Body of pancreas (tissue), 4 donors: ENCODE measurements at regions not wholly inside any gene's neighbourhood (a gene's known extent, or its start where the extent isn't known, plus 50 kb on each side); places are given as distances from the start of the nearest gene placed in this dataset.

Source experiments
- ATAC-seq: fragments of 150-250 bp; one replicate; pipeline ENCODE4 v1.9.1; 2016
- DNase-seq, 4 donors: peaks; one replicate each; pipeline ENCODE4 v3.0.0-alpha.2; 2019
- H3K27ac ChIP-seq, 4 donors: fragments of 200-600 bp; sonication (generic); 1 replicate in 3 of 4; 2 replicates in 1 of 4; pipeline versions ENCODE4 v1.5.1 to v1.6.1; 2016 to 2019; ENCODE audit warnings: mild to moderate bottlenecking in 1 of 4, mixed read lengths in 1 of 4, moderate library complexity in 1 of 4
- H3K27me3 ChIP-seq, 2 donors: fragments of 200-600 bp; sonication (generic); one replicate each; pipeline ENCODE4 v1.6.0; 2016; ENCODE audit warnings: mild to moderate bottlenecking in 1 of 2
- H3K36me3 ChIP-seq, 2 donors: fragments of 200-600 bp; sonication (generic); replicated peaks in 1 of 2; 2 replicates each; pipeline ENCODE4 v1.5.1; 2016; ENCODE audit warnings: low read depth in 2 of 2; ENCODE audit not compliant: insufficient read depth in 1 of 2
- H3K4me1 ChIP-seq: fragments of 200-600 bp; sonication (generic); one replicate; pipeline ENCODE4 v1.6.0; 2016
- H3K4me3 ChIP-seq, 2 donors: fragments of 200-600 bp; sonication (generic); 1 replicate in 1 of 2; 2 replicates in 1 of 2; pipeline ENCODE4 v1.5.1; 2016 to 2019
- H3K9me3 ChIP-seq, 3 donors: fragments of 200-600 bp; sonication (generic); 1 replicate in 2 of 3; 2 replicates in 1 of 3; pipeline ENCODE4 v1.5.1; 2016
- POLR2A ChIP-seq, 3 donors: fragments of 450-650 bp; IDR thresholded peaks; one replicate each; pipeline ENCODE4 v1.6.1; 2016; ENCODE audit warnings: antibody characterized with exemption in 3 of 3, mild to moderate bottlenecking in 2 of 3
- WGBS, 2 donors: methylation state at CpG; one replicate each; pipeline ENCODE4 v1.1.5; 2017; 5-methylcytosine and 5-hydroxymethylcytosine counted together
- intact Hi-C: fragments of 100-400 bp; cut with DNase I; formaldehyde crosslinking; loops from one replicate; pipeline ENCODE4 v1.15.1; 2023
- TF ChIP-seq, protein P1 (sequence below), 7 experiments: fragments of 450-650 bp in 4 of 7; fragments of 200-600 bp in 3 of 7; sonication (generic) in 3 of 7; IDR thresholded peaks; one replicate each; pipeline ENCODE4 v1.5.1; 2016 to 2019; ENCODE audit warnings: antibody characterized with exemption in 7 of 7

DNA sequence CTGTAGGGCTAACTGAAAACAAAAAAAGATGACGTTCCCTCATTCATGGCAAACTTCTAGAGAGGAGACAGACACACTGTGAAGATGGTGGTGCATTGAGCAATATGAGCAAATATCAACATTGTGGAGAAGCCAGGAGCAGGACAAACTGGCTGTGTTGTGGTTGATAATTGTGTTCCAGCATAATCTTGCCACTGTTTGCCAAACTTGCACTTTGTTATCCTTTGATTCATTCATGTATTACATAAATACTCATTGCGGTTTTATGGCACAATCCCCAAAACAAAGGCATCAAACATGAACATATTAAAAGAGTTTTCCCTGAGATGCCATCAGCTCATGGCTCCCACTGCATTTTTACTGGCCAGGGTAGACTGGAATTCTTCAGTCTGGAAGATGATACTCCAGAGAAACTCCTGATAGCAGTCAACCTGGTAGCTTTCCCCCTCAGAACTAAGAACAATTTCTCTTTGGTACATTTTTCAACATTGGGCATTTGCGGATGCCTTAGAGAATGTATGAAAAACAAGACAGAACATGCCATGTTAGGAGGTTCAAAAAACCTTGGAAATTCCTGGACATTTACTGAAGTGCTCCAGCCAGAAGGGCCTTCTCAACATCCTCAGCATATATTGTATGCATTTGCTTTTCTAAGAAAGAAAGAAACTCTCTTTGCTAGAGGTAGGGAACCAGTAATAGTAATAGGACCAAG is 487.4 kb upstream of the CELF4 start:
- no peak for DNase-seq
- Histone ChIP-seq H3K27ac (no peak overlapping the region), H3K9me3 (no peaks in the 10 kb centered on the region), H3K4me3 (no peak overlapping the region), H3K4me1 (no peaks in the 10 kb centered on the region), H3K36me3 (no peaks in the 10 kb centered on the region), H3K27me3 (no peaks in the 10 kb centered on the region)
- intact Hi-C loops = no loop called here
- no peak for ATAC-seq
- 67 to 68% methylated on average over 3 of the region's 3 CpGs for WGBS, 2 donors
- TF ChIP-seq, protein P1, sequence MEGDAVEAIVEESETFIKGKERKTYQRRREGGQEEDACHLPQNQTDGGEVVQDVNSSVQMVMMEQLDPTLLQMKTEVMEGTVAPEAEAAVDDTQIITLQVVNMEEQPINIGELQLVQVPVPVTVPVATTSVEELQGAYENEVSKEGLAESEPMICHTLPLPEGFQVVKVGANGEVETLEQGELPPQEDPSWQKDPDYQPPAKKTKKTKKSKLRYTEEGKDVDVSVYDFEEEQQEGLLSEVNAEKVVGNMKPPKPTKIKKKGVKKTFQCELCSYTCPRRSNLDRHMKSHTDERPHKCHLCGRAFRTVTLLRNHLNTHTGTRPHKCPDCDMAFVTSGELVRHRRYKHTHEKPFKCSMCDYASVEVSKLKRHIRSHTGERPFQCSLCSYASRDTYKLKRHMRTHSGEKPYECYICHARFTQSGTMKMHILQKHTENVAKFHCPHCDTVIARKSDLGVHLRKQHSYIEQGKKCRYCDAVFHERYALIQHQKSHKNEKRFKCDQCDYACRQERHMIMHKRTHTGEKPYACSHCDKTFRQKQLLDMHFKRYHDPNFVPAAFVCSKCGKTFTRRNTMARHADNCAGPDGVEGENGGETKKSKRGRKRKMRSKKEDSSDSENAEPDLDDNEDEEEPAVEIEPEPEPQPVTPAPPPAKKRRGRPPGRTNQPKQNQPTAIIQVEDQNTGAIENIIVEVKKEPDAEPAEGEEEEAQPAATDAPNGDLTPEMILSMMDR (IDR thresholded peaks at IDR 0.05) = no peak
- TF ChIP-seq POLR2A (IDR thresholded peaks at IDR 0.05) = no peak

DNA sequence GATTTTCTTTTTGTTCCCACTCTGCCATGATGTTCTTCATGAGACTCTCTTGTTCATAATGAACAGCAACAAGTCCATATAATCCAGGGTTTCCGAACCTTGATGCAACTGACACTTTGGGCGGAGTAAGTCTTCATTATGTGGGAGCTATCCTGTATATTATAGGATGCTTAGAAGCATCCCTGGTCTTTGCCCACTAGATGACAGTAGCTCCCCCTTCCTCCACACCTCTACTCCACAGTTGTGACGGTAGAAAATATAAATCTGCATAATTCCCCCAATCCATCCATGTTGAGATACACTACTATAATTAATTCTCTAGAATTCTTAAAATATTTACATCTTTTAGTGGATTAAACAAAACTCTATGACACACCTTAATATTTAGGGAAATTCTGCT is 482.2 kb upstream of the CELF4 start:
- intact Hi-C loops = no loop called here
- Histone ChIP-seq H3K36me3 (no peaks in the 10 kb centered on the region), H3K27ac (no peak overlapping the region), H3K9me3 (no peaks in the 10 kb centered on the region), H3K4me3 (no peak overlapping the region), H3K27me3 (no peaks in the 10 kb centered on the region), H3K4me1 (no peaks in the 10 kb centered on the region)
- ATAC-seq = no peak
- no peak for DNase-seq
- WGBS, 2 donors = 49 to 56% methylated on average over 3 of the region's 3 CpGs
- no peak for TF ChIP-seq POLR2A (IDR thresholded peaks at IDR 0.05)
- TF ChIP-seq, protein P1 (IDR thresholded peaks at IDR 0.05) = peak in 1 of 7 experiments; percentile 16

- H3K4me1 ChIP-seq = no peaks in the 10 kb centered on the region
- ATAC-seq = no peak
- TF ChIP-seq, protein P1 (IDR thresholded peaks at IDR 0.05) = no peak
- no peak for TF ChIP-seq POLR2A (IDR thresholded peaks at IDR 0.05)
- H3K36me3 ChIP-seq = no peaks in the 10 kb centered on the region
- no peaks in the 10 kb centered on the region for H3K9me3 ChIP-seq
- H3K27me3 ChIP-seq = no peaks in the 10 kb centered on the region
- DNase-seq = no peak
- intact Hi-C loops = no loop called here
- H3K27ac ChIP-seq = no peak overlapping the region
- no peak overlapping the region for H3K4me3 ChIP-seq
- WGBS, 2 donors = 62 to 69% methylated on average over 3 of the region's 3 CpGs
These were observed 481.1 kb upstream of the CELF4 start for GRCh38 chr18:38046651-38047050.

DNA sequence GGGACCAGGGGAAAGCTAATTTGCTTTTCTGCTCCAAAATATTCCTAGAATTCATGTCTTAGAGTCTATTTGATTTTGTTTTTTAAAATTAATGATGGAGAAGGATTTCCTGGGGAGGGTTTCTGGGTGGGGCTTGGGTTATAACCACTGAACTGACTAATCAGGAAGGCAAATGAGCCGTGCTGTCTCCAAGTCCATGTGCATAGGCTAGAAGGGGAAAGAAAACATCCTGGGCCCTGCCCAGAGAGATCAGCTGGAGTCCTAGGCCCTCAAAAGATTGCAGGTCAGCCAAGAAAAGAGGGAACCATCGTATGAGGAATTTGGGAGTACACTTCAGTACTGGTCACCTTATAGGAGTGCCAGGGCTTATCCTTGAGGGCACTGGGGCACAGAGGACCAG is 480.2 kb upstream of the CELF4 start:
- WGBS, 2 donors = 68 to 83% methylated on average over 2 of the region's 2 CpGs
- DNase-seq = no peak
- no peak for ATAC-seq
- H3K4me3 ChIP-seq = no peak overlapping the region
- H3K36me3 ChIP-seq = no peaks in the 10 kb centered on the region
- H3K27ac ChIP-seq = no peak overlapping the region
- H3K9me3 ChIP-seq = no peaks in the 10 kb centered on the region
- H3K4me1 ChIP-seq = no peaks in the 10 kb centered on the region
- intact Hi-C loops = no loop called here
- H3K27me3 ChIP-seq = no peaks in the 10 kb centered on the region
- no peak for TF ChIP-seq POLR2A (IDR thresholded peaks at IDR 0.05)
- TF ChIP-seq, protein P1 (IDR thresholded peaks at IDR 0.05) = no peak
